ENCODE measurements at regions not wholly inside any gene's neighbourhood (a gene's known extent, or its start where the extent isn't known, plus 50 kb on each side); places are given as distances from the start of the nearest gene placed in this dataset.

GRCh38 chr1:194164755-194165154 is 978.3 kb upstream of the B3GALT2 start:
- TF ChIP-seq, protein P1, sequence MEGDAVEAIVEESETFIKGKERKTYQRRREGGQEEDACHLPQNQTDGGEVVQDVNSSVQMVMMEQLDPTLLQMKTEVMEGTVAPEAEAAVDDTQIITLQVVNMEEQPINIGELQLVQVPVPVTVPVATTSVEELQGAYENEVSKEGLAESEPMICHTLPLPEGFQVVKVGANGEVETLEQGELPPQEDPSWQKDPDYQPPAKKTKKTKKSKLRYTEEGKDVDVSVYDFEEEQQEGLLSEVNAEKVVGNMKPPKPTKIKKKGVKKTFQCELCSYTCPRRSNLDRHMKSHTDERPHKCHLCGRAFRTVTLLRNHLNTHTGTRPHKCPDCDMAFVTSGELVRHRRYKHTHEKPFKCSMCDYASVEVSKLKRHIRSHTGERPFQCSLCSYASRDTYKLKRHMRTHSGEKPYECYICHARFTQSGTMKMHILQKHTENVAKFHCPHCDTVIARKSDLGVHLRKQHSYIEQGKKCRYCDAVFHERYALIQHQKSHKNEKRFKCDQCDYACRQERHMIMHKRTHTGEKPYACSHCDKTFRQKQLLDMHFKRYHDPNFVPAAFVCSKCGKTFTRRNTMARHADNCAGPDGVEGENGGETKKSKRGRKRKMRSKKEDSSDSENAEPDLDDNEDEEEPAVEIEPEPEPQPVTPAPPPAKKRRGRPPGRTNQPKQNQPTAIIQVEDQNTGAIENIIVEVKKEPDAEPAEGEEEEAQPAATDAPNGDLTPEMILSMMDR (IDR thresholded peaks at IDR 0.05), result no peak
- no peak for TF ChIP-seq ZFX (IDR thresholded peaks at IDR 0.05; ENCODE audit: borderline replicate concordance)

Data from 22Rv1 (cell line).